GM12878 (cell line): ENCODE measurements at regions not wholly inside any gene's neighbourhood (a gene's known extent, or its start where the extent isn't known, plus 50 kb on each side); places are given as distances from the start of the nearest gene placed in this dataset.

ENCODE experiments used
- ATAC-seq: fragments of 200-7000 bp; cut with Tn5 transposase; 3 replicates; pipeline ENCODE4 v1.9.1; 2020; ENCODE audit warnings: mild to moderate bottlenecking, moderate library complexity
- BruUV-seq: library from RNA; stranded (reverse); fragments of 400-500 nt; replicated peaks from 2 replicates; lab custom pipeline; 2021; lab: Mats Ljungman, UMichigan
- CTCF ChIA-PET: fragments of 300-600 bp; sonication (Branson Sonifier 250); formaldehyde crosslinking; extraction: SDS; loops from one replicate; lab custom pipeline; 2021; ENCODE audit warnings: inconsistent platforms; lab: Yijun Ruan, JAX
- POLR2A ChIA-PET: fragments of 350-600 bp; formaldehyde crosslinking; extraction: SDS; loops from one replicate; lab custom pipeline; 2021; ENCODE audit warnings: inconsistent platforms; lab: Charles Lee
- RAD21 ChIA-PET: fragments of 300-600 bp; sonication (Branson Sonifier 250); formaldehyde crosslinking; loops from one replicate; lab custom pipeline; 2023; ENCODE audit warnings: antibody characterized with exemption; ENCODE audit not compliant: unreplicated experiment; lab: Charles Lee
- SMC1A ChIA-PET: fragments of 300-600 bp; sonication (Branson Sonifier 250); formaldehyde crosslinking; loops from one replicate; lab custom pipeline; 2023; ENCODE audit not compliant: unreplicated experiment, uncharacterized antibody; lab: Charles Lee
- DNase-seq: peaks from one replicate; pipeline ENCODE4 v3.0.0-alpha.2; 2011; ENCODE audit warnings: low read depth, low spot score
- FAIRE-seq: peaks from 3 replicates; lab custom pipeline; 2011; peaks lifted over from hg19 to GRCh38; lab: Jason Lieb, UNC
- H2AFZ ChIP-seq: 2 replicates; pipeline ENCODE4 v1.6.0; 2011; ENCODE audit warnings: low read depth, low read length, control low read depth; ENCODE audit not compliant: control insufficient read depth
- H3K27ac ChIP-seq: 2 replicates; pipeline ENCODE4 v1.5.1; 2011; ENCODE audit warnings: control low read depth; ENCODE audit not compliant: control insufficient read depth, insufficient read depth
- H3K27me3 ChIP-seq, 2 experiments: replicated peaks in 1 of 2; 2 replicates each; pipeline versions ENCODE4 v1.6.0 to v1.6.1; 2011; ENCODE audit warnings: low read length in 1 of 2; ENCODE audit not compliant: control insufficient read depth in 2 of 2, insufficient read depth in 2 of 2
- H3K36me3 ChIP-seq, 2 experiments: 2 replicates each; pipeline ENCODE4 v1.5.1; 2011; ENCODE audit warnings: low read length in 1 of 2; ENCODE audit not compliant: control insufficient read depth in 2 of 2, insufficient read depth in 2 of 2
- H3K4me1 ChIP-seq: 2 replicates; pipeline ENCODE4 v1.6.1; 2011; ENCODE audit warnings: mild to moderate bottlenecking, low read length, moderate library complexity, mixed read lengths; ENCODE audit not compliant: control insufficient read depth, insufficient read depth
- H3K4me2 ChIP-seq: 2 replicates; pipeline ENCODE4 v1.6.0; 2011; ENCODE audit warnings: control low read depth; ENCODE audit not compliant: control insufficient read depth, insufficient read depth
- H3K4me3 ChIP-seq: fragments of 200-600 bp; sonication (generic); 2 replicates; pipeline ENCODE4 v1.5.1; 2016
- H3K79me2 ChIP-seq: 2 replicates; pipeline ENCODE4 v1.6.0; 2011; ENCODE audit warnings: low read length; ENCODE audit not compliant: control insufficient read depth, insufficient read depth
- H3K9ac ChIP-seq: 2 replicates; pipeline ENCODE4 v1.8.0; 2011; ENCODE audit warnings: low read length, control low read depth, mixed read lengths; ENCODE audit not compliant: control insufficient read depth, insufficient read depth
- H3K9me3 ChIP-seq: replicated peaks from 3 replicates; pipeline ENCODE4 v1.5.1; 2011; ENCODE audit warnings: mild to moderate bottlenecking, low read length; ENCODE audit not compliant: control insufficient read depth, insufficient read depth
- H4K20me1 ChIP-seq: 2 replicates; pipeline ENCODE4 v1.6.0; 2011; ENCODE audit not compliant: control insufficient read depth, insufficient read depth
- RBBP5 ChIP-seq: fragments of 200-600 bp; sonication (generic); conservative IDR thresholded peaks from 2 replicates; pipeline ENCODE4 v1.6.1; 2016
- SRF ChIP-seq, 2 experiments: IDR thresholded peaks; 2 replicates each; pipeline ENCODE4 v1.6.1; 2011; ENCODE audit warnings: low read depth in 2 of 2, low read length in 2 of 2, mild to moderate bottlenecking in 1 of 2, moderate library complexity in 1 of 2
- WGBS: methylation state at CpG from one replicate; pipeline ENCODE4 v1.1.6; 2016; ENCODE audit warnings: low lambda C conversion rate; ENCODE audit not compliant: insufficient replicate concordance, insufficient coverage; ENCODE audit errors: missing lambda C conversion rate; 5-methylcytosine and 5-hydroxymethylcytosine counted together
- in situ Hi-C: fragments of 300-500 bp; cut with MboI; formaldehyde crosslinking; loops from 9 replicates; pipeline ENCODE4 v1.14.3; 2018; ENCODE audit warnings: mixed read lengths
- intact Hi-C: fragments of 100-400 bp; cut with micrococcal nuclease; formaldehyde crosslinking; loops from one replicate; pipeline ENCODE4 v1.14.2; 2022; ENCODE audit not compliant: unreplicated experiment
- TF ChIP-seq, protein P1 (sequence below): fragments of 450-650 bp; IDR thresholded peaks from 2 replicates; pipeline ENCODE4 v1.6.1; 2016; ENCODE audit warnings: mild to moderate bottlenecking
- TF ChIP-seq, protein P2 (sequence below): IDR thresholded peaks from 2 replicates; pipeline ENCODE4 v1.6.1; 2012; ENCODE audit warnings: low read depth, low read length, improper control_type of control experiment
- TF ChIP-seq, protein P3 (sequence below): IDR thresholded peaks from 2 replicates; pipeline ENCODE4 v1.6.1; 2011; ENCODE audit warnings: mild to moderate bottlenecking, low read depth, low read length, moderate library complexity; ENCODE audit not compliant: insufficient replicate concordance

DNA sequence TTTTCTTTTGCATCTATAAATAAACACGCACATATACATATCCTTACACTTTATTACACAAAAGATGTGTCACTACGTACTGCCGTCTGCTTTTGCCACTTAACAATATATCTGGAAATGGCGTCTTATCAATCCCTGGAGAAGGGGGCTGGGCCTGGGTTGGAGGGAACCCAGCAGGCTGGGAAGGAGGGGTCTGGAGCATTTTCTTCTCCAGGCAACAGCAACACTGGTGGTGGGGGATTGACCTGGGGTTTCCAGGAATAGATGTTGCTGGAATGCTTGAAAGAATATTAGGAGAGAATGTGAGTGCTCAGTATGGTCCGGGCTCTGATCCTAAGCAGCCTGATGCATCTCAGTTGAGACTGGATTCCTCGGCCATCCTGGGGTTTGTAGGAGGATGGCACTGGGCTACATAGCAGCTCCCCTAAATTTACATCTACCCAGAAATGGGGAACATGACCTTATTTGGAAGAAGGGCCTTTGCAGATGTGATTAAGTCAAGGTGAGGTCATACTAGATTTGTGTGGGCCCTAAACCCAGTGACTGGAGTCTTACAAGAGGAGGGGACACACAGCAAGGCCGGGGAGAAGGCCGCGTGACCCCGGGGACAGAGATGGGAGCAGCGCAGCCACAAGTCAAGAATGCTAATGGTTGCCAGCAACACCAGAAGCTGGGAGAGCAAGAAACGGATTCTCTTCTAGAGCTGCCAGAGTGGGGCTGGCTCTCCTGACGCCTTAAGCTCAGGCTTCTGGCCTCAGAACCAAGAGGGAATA is 98.6 kb downstream of the SIK1 start:
- H2AFZ ChIP-seq = no peak overlapping the region
- no peak overlapping the region for H3K4me3 ChIP-seq
- H3K79me2 ChIP-seq = no peaks in the 10 kb centered on the region
- SMC1A ChIA-PET = interaction anchor here (0.8 kb wide), 1 partner anchor 24 kb away, joined by 3 read pairs; no protein-coding TSS in a partner anchor
- H3K9me3 ChIP-seq = no peaks in the 10 kb centered on the region
- H3K36me3 ChIP-seq = no peaks in the 10 kb centered on the region
- peaks cover 6% of the 10 kb centered on the region for H3K4me1 ChIP-seq
- POLR2A ChIA-PET = no interaction called here
- WGBS = 48% methylated on average over 13 of the region's 13 CpGs
- BruUV-seq = no TSS peak
- RAD21 ChIA-PET = no interaction called here
- no peak overlapping the region for H3K9ac ChIP-seq
- no peak for ATAC-seq
- no peak for FAIRE-seq
- TF ChIP-seq SRF (IDR thresholded peaks at IDR 0.05; ENCODE audit: low read depth in 2 of 2, low read length in 2 of 2) (0 out of 4 replicates have a peak, but pooled peaks of 1 of the 2 experiments have one; percentile 5), RBBP5 (no peak)
- TF ChIP-seq, all 136 proteins: peak for 1
- no peaks in the 10 kb centered on the region; the same call in 1 of the 2 replicates for H4K20me1 ChIP-seq
- intact Hi-C loops (no loop called here), in situ Hi-C loops (no loop called here)
- H3K27ac ChIP-seq = no peak overlapping the region
- H3K4me2 ChIP-seq = no peak overlapping the region
- CTCF ChIA-PET = no interaction called here
- H3K27me3 ChIP-seq = no peaks in the 10 kb centered on the region
- DNase-seq = no peak

DNA sequence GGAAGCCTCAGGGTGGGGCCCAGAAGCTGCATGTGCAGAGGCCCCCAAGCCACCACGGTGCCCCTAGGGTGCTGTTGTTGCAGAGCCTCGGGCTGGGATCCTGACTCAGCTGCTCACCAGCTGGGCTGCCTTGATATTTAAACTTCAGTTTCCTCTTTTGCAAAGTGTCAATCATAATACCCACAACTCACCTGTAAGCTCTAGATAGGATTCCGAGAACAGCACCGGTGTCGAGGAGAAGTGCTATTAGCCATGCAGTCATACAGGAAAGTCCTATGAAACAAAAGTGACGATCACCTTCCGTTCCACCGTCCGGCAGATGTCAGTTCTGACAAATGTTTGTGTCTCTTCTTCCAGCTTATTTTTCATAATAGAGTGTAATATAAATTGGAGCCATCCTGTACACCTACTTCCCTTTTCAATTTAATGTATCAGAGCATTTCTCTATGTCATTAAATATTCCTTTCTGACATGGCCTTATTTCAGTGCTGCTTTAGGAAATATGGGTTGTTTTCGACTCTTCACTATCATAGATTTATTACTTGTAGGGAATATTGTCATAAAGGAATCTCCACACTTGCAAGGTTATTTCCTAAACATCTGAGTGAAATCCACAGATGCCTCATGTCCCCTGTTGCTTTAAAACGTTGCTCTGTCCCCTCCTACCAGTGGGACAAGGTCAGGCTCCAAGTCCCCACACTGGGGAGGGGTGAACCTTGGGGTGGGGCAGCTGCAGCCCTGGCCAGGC is 100.8 kb downstream of the SIK1 start:
- H4K20me1 ChIP-seq = no peaks in the 10 kb centered on the region; the same call in 1 of the 2 replicates
- POLR2A ChIA-PET = interaction anchor here (1.2 kb wide), 1 partner anchor 27 kb away, joined by 3 read pairs; no protein-coding TSS in a partner anchor
- H2AFZ ChIP-seq = no peak overlapping the region
- no peak overlapping the region for H3K27ac ChIP-seq
- intact Hi-C loops = no loop called here
- FAIRE-seq = no peak
- H3K9me3 ChIP-seq = no peaks in the 10 kb centered on the region
- TF ChIP-seq, protein P1, sequence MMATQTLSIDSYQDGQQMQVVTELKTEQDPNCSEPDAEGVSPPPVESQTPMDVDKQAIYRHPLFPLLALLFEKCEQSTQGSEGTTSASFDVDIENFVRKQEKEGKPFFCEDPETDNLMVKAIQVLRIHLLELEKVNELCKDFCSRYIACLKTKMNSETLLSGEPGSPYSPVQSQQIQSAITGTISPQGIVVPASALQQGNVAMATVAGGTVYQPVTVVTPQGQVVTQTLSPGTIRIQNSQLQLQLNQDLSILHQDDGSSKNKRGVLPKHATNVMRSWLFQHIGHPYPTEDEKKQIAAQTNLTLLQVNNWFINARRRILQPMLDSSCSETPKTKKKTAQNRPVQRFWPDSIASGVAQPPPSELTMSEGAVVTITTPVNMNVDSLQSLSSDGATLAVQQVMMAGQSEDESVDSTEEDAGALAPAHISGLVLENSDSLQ = peak; percentile 83
- TF ChIP-seq, protein P2, sequence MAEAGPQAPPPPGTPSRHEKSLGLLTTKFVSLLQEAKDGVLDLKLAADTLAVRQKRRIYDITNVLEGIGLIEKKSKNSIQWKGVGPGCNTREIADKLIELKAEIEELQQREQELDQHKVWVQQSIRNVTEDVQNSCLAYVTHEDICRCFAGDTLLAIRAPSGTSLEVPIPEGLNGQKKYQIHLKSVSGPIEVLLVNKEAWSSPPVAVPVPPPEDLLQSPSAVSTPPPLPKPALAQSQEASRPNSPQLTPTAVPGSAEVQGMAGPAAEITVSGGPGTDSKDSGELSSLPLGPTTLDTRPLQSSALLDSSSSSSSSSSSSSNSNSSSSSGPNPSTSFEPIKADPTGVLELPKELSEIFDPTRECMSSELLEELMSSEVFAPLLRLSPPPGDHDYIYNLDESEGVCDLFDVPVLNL = no peak
- TF ChIP-seq, protein P3, sequence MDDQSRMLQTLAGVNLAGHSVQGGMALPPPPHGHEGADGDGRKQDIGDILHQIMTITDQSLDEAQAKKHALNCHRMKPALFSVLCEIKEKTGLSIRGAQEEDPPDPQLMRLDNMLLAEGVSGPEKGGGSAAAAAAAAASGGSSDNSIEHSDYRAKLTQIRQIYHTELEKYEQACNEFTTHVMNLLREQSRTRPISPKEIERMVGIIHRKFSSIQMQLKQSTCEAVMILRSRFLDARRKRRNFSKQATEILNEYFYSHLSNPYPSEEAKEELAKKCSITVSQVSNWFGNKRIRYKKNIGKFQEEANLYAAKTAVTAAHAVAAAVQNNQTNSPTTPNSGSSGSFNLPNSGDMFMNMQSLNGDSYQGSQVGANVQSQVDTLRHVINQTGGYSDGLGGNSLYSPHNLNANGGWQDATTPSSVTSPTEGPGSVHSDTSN = peak; percentile 58
- peaks cover 6% of the 10 kb centered on the region for H3K4me1 ChIP-seq
- no TSS peak for BruUV-seq
- RAD21 ChIA-PET = no interaction called here
- in situ Hi-C loops = no loop called here
- ATAC-seq = peak; percentile 56
- no peak for DNase-seq
- H3K4me2 ChIP-seq = no peak overlapping the region
- no peaks in the 10 kb centered on the region for H3K27me3 ChIP-seq
- CTCF ChIA-PET = no interaction called here
- H3K36me3 ChIP-seq = no peaks in the 10 kb centered on the region
- H3K4me3 ChIP-seq = no peak overlapping the region
- no peak overlapping the region for H3K9ac ChIP-seq
- H3K79me2 ChIP-seq = no peaks in the 10 kb centered on the region
- WGBS = 9% methylated on average over 11 of the region's 11 CpGs
- SMC1A ChIA-PET = no interaction called here
